Fibroblast of peridontal ligament (primary cell): ENCODE measurements at regions not wholly inside any gene's neighbourhood (a gene's known extent, or its start where the extent isn't known, plus 50 kb on each side); places are given as distances from the start of the nearest gene placed in this dataset.
A peak's percentile ranks its signal among the peaks of the same experiment; 100 is the strongest.

Experiments used
- DNase-seq: peaks from one replicate; pipeline ENCODE4 v3.0.0-alpha.2; 2010; ENCODE audit errors: extremely low read depth

DNA sequence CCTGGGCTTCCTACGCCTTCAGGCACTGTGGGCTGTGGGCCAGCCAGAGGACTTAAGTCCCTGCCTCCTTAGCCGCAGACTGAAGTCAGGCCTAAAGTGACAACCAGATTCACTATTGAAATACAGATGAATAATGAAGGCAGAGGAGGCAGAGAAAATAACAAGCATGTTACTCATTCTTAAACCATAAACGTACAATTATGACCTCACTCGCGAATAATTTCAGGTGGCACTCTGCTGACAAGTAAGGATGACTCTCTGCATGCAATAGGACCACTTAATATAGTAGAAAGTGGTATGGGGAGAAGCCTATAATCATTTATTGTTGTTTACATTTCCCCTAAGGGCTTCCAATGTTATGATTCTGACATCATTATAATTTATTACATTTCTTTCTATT lies 409.2 kb upstream of the FGF13 start:
- no peak for DNase-seq

DNA sequence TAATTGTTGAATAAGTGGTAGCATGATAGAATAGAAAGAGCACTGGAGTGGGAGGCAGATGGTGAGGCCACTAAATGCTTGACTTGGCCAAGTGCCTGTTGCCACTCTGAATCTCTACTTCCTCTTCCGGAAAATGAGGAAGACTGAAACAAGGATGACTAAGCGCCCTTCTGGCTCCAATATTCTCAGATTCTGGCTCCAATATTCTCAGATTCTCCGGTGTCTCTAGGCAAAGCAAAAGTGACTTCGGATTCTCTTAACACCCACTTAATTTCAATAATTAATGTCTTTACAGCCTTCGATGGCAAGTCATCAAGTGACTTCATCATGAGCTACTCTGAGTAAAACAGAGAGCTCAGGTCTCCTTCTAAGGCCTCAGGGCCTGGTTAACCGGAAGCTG lies 402.2 kb upstream of the FGF13 start:
- DNase-seq = no peak

DNA sequence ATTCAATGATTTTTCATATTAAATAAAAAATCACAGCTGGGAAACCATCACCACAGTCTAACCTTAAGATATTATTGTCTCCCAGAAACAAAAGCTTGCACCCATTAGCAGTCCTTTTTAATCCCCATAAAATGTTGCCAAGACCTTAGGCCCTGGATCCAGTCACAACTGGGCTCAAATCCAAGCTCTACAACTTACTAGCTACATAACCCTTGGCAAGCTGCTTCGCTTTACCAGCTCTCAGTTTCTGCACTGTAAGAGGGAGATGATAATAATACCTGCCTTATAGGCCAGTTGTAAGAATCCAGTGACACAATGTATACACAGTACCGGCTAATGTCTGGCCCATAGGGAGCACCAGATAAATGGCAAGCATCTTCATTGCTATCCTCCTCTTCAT lies 400.9 kb upstream of the FGF13 start:
- peak; percentile 0 for DNase-seq

DNA sequence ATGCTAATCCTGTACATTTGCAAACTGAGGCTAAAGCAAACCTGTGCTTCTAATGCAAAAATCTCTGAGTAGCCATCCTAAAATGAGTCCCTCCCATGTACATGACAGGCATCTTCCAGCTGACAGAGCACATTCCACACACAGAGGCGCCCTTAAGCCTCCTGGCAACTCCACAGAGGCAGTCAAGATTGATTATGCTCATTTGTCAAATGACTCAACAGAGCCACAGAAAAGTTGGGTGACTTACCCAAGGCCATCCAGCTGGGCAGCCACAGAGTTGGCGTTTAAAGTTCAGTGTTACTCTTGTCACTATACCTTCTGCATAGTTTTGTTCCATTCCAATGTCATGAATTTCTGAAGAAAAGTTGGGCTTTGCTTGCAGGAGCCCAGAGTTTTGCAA lies 394.6 kb upstream of the FGF13 start:
- DNase-seq = peak; percentile 3

DNA sequence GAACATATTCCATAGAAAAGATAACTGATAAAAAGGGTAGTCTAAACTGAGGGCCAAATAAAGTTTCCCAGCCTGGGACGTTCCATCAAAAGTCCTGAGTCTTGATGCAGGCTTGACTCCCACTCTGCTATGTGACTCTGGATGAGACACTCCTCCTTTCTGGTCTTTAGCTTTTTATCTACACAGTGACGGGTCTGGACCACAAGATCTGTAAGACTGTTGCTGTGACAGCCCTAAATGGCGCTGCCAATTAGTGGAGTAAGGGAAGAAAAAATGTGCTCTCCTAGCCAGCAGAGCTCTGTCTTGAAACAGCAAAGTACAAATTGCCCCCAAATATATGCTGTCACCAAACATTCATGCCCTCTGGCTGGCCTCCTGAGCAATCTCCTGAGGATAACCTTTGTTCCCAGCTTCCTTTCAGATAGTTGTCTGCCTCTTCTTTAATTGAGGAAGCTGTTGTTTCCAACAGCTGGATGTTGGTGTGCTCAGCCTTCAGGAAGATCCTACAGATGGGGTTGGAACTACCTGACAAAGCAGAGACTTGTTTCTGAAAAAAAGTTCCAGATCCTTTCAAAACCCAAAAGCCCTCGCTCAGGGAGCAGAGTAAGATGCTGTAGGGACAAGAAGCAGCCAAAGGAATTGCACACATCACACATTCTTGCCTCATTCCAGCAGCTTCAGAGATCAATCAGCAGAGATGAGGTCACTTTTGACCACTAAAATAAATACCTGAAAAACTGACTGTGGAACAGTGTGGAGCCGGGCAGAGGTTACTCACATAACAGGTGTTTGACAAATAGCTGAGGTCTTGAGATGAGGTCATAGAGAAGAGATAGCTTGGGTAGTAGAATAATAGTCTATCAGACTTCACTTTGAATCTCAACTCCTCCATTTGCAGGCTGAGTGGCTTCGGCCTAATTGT lies 383.4 kb upstream of the FGF13 start:
- DNase-seq = no peak

DNA sequence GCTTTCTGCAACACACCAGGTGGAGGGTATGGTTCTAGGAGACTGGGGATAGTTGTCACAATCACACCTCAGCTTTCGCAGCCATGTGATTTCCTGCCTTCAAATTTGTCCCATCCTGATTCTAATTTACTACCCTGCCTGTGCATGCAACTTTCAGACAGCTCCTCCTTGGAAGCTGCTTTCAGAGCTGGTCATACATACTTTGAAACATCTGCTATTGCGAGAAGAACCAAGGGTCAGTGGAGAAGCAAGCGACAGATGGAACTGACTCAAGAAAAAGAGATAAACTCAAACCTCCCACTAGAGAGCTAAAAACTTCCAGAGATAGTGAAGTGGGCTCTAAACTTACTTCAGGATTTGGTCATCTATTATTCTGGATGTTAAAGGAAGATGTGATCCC lies 381.7 kb upstream of the FGF13 start:
- DNase-seq = no peak

DNA sequence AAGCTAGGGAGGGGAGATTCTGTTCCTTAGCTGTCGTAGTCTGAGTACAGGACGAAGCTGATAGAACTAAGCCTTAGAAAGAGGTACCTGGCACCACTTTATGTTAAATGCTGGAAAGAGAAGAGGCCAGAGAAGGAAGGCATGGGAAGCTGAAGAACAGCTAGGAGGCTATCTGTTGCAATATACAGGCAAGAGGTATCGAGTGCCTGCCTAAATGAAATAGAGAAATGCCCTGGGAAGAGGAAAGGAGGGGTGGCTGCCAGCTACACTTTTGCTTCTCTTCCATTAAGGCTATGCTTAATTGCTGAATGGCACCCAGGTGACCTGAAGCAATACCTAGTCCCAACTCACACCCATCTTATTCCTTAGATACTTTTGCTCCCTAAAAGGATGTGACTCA lies 380.4 kb upstream of the FGF13 start:
- no peak for DNase-seq

DNA sequence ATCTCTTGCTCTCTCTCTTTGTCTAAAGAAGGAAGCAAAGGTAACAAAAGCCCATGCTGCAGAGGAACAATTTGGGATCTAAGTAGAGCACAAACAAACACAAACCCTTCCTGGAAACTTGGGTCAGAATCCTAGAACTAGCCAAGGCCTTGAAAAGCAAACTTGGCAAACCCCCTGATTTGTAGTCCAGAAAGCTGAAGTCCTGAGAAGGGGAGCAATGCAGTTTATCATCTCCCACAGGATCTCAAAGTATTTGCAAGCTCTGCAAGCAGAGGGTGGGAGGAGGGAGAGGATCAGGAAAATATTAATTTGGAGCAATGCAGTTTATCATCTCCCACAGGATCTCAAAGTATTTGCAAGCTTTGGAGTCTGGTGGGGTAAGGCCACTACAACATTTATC lies 379.5 kb upstream of the FGF13 start:
- DNase-seq = no peak

DNA sequence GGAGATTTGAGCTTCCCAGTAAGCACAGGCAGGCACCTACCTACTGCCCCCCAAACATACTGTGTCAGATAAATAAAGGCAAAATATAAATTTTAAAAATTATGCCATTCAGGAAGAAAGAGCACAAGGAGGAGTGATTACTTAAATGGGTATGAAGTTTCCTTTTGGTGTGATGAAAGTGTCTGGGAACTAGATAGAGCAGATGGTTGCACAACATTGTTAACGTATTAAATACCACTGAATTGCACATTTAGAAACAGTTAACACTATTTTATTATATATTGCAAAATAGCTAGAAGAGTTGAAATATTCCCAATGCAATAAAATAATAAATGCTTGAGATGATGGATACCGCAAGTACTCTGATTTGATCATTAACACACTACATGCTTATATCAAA lies 374.7 kb upstream of the FGF13 start:
- DNase-seq = no peak

DNA sequence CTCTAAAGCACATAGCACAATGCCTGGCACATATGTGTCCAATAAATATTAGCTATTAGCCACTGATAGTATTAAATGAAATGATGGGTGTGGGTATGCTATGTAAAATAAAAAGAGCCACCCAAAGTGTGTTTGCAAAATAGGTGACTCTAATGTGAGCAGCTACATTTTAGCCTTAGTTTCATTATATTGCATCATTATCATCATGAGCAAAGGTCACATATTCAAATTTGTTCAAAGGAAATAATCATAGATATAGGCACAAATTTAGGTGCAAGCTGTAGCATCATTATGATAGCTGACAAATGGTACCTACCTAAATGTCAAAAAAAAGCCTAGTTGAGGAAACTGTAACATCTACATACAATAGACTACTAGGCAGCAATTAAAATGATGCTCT lies 373.9 kb upstream of the FGF13 start:
- no peak for DNase-seq

DNA sequence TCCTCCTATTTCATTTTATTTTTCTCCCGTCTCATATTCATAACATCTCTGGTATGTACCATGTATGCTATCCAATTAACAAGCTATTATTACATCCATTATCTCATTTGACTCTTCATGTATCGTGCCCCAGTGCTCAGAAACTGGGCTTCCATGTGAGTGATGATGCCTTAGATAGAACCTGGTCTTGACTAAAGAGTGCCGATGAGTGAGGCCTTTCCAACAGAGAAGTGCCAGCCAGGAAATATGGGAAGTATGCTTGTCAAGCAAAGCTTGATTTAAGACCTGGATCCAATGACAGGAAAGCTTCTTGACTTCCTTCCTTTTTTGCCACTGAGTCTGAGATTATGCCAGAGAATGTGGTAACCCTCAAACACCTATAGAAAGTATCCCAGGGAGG lies 371.7 kb upstream of the FGF13 start:
- no peak for DNase-seq

DNA sequence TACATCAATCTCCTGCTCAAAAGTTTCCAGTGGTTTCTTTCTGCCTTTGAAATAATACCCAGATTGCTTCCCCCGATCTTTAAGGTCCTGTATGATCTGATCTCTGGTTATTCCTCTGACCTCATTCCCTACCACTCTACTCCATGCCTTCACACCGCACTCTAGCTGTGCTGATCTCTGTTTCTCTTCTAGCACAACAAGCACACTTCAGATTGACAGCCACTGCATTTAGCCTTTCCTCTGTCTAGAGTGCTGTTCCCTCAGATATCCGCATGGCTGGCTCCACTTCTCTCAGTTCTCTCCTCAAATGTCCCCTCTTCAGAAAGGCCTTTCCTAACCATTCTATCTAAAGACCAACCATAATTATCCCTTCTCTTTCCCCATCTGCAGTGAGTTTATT lies 370.4 kb upstream of the FGF13 start:
- no peak for DNase-seq

DNA sequence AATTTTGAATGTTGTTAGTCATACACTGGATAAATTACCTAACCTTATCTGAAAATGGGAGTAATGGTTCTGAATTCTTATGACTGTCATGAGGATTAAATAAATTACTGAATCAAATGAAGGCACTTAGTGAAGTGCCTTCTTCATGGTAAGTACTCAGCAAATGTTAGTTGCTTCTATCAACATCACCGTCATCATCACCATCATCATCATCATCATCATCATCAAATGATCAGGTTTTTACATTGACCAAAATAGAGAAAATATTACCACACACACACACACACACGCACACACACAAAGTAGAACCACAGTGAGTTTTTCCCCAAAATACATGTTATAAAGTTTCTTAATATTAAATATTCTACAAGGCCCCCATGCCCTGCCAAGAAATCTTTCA lies 368.3 kb upstream of the FGF13 start:
- DNase-seq = no peak

DNA sequence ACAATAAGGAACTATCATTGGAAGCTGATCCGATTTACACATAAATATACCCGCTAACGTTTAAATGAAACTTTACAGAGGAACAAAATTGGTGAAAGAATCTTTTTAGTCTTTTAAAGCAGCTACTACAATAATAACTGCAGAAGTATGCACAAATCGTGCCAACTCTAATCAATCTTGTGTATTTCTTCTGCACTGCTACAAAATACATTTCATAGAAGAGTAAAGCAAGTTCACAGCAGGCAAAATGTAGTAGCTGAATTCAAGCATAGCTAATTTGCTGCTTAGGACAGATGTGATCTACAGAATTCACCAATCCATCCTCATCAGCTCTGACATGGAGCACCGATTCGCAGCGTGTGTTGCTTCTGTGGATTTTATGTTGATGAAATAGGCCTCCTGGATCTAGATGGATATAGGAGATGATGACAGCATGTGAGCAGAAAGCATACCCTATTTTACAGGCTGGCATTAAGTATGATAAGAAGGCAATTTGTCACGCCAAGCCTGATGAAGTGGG lies 367.3 kb upstream of the FGF13 start:
- no peak for DNase-seq

DNA sequence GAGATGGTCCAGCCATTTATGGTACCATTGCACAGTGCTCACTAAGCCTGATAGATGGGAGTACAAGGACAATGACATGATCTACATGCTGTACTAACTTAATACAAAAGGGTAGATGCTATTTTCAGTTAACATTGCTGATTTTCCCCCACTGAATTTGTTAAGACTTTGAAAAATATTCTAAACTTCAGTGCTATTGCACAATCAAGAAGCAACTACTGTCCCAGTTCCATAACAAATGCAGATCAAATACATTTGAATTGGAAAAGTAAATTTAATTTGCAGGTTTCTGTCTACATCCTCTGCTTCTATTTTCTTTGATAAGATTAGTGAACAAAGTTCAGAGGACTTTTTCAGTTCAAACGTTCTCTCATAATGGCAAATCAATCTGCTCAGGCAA lies 366.8 kb upstream of the FGF13 start:
- no peak for DNase-seq

DNA sequence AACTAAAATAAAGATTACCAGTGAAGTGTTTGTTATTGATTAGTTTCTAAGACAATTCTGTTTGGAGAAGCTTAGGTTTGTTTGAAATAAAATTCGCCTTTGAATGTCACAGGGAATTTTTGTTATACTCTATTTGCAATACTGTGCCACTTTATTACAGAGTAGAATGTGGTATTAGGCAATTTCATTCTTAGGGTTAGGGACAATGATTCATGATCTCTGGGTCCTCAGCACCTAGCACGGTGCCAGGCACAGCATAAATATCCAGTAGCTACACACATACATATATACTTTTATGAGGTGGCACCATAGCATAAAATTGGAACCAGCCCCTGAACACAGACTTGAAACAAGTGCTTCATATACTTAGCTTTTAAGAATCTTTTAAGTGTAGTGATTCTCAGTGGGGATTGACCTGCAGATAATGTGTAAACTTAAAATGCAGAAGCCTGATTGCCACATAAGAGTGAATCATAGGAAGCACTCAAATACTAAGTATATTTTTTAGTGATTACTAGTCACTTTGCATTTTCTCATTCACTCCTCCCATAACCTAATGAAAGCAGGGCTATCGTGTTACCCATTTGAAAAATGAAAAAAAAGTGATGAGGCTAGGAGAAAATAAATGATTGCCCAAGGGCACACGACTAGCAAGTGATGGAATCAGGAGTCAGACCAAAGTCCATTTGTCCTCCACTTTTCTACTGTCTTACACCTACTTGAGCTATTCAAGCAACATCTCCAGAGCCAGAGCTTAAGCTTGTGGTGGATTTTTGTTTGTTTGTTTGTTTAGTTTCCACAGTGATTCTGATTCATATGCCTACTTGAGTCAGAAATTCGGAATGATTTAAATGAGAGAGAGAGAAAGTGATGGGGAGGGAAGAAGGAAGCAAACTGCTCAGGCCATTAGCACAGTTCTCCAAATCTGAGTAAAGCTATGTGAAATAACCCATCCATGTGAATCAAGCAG lies 366.0 kb upstream of the FGF13 start:
- DNase-seq = no peak

DNA sequence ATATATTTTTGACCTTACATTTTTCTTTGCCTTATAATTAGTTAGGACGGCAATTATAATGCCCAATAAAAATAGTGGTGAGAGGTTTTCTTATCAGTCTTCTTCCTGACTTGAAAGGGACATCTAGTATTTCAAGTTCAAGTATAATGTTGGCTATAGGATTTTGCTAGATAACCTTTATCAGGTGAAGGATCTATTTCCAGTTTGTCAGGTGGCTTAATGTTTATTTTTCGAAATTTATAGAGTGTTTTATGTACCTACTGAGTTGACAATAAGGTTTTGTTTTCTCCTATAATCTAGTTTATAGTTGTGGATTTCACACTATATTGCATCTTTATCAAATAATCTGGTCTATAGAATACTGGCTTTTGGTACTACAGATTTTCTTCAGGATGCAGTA lies 351.8 kb upstream of the FGF13 start:
- no peak for DNase-seq

DNA sequence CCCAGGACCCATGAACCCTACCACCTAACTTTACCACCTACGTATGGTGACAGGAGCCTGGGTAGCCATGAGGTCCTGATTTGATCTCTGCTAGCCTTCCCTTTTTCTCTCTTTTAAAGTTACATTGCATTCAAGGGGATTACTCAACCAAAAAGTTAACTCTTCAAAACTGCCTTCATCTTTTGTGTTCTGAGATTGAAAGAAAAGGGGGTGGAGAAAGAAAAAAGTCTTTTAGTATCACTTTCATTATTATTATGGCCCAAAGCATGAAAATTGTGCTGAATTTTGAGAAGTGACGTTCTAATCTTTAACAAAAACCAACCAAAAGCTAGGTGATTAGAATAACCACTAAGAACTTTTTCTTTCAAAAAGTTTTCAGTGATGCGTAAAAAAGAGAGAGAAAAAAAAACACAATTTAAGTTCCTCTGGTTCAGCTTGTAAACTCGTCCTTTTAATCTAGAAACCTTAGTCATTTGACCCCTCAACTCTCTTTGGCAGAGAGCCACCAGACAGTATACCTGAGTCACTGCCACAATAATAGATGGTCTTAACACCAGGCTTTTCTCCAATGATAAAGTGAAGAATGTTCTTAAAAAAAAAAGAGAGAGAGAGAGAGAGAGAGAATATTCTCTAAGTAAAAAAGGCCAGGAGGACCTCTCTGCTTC lies 347.4 kb upstream of the FGF13 start:
- DNase-seq = no peak

DNA sequence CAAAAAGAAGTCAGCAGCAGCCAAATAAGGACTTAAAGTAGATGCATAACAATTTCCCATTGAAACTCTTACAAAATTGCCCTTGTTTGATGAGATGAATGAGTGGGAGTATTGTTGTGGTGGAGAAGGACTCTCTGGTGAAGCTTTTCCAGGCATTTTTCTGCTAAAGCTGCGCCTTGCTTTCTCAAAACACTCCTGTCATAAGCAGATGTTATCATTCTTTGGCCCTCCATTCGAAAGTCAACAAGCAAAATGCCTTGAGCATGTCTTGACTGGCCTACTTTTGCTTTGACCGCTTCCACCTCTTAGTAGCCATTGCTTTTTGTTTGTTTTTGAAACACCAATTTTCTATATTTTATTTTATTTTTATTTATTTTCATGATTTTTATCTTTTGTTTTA lies 340.9 kb upstream of the FGF13 start:
- no peak for DNase-seq

DNA sequence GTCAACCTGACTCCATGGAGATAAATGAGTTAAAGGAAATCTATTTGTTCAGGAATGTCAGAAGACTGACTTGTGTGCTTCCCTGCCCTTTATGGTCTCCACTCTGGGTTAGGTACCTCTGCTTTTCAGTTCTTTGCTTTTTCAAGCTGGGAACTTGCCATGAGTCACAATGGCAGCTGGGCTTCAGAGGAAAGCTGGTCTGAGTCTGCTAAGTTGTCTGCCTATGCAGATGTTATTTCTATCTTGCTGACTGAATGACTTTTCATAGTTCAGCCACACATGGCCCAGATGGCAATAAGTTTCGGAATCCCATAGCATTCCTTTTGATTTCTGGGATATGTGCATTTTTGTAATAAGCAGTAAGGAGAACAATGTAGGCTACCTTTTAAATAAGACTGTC lies 337.9 kb upstream of the FGF13 start:
- DNase-seq = no peak

DNA sequence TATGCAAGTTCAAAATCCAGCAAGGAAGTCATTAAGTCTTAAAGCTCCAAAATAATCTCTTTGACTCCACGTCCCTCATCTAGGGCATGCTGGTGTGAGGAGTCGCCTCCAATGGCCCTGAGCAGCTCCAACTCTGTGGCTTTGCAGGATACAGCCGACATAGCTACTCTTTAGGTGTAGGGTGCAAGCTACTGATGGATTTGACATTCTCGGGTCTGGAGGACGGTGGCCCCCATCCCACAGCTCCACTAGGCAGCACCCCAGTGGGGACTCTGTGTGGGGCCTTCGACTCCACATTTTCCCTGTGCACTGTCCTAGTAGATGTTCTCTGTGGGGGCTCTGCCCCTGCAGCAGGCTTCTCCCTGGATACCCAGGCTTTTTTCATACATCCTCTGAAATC lies 333.2 kb upstream of the FGF13 start:
- no peak for DNase-seq

DNA sequence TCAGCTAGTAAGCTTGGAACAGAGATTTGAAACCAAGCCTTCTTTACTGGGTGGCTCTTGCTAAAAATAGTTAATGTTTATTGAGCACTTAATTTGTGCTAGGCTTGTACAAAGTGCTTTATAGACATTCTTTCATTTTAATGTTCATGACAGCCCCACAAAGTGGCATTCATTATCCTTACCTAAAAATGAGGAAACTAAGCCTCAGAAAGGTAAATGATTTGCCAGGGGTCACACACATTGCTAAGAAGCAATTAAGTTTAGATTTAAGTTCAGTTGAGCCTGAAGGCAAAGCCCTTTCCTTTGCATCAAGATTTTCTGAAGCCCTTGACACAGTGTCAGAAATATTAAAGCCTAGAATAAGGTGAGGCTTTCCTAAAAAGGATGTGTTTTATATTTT lies 327.5 kb upstream of the FGF13 start:
- DNase-seq = no peak
